PFSK-1 (cell line): ENCODE measurements at regions not wholly inside any gene's neighbourhood (a gene's known extent, or its start where the extent isn't known, plus 50 kb on each side); places are given as distances from the start of the nearest gene placed in this dataset.

Source experiments
- FOXP2 ChIP-seq: optimal IDR thresholded peaks from 2 replicates; pipeline ENCODE3; 2011; ENCODE audit warnings: borderline replicate concordance, control low read depth, inconsistent platforms; ENCODE audit not compliant: insufficient read depth; ENCODE audit errors: extremely low read length, extremely low read depth
- POLR2AphosphoS5 ChIP-seq: IDR thresholded peaks from 2 replicates; pipeline ENCODE4 v1.6.1; 2012; ENCODE audit warnings: low read depth, mild to moderate bottlenecking, control low read depth, low read length, moderate library complexity
- REST ChIP-seq, 2 experiments: IDR thresholded peaks; 2 replicates each; pipeline versions ENCODE4 v1.6.1 to v1.8.0; 2011 to 2012; ENCODE audit warnings: low read depth in 2 of 2, low read length in 2 of 2, control low read depth in 1 of 2, inconsistent platforms in 1 of 2, mild to moderate bottlenecking in 1 of 2, moderate library complexity in 1 of 2; ENCODE audit not compliant: insufficient read depth in 1 of 2
- SIN3A ChIP-seq: IDR thresholded peaks from 2 replicates; pipeline ENCODE4 v1.6.1; 2012; ENCODE audit warnings: mild to moderate bottlenecking, low read length, moderate library complexity, borderline replicate concordance; ENCODE audit not compliant: insufficient read depth
- TAF1 ChIP-seq: IDR thresholded peaks from 2 replicates; pipeline ENCODE4 v1.6.1; 2012; ENCODE audit warnings: low read length, control low read depth, borderline replicate concordance; ENCODE audit not compliant: insufficient read depth

- TF ChIP-seq POLR2AphosphoS5: no peak
- no peak for TF ChIP-seq REST (IDR thresholded peaks at IDR 0.05; ENCODE audit: insufficient read depth in 1 of 2, low read depth in 2 of 2, low read length in 2 of 2)
- no peak for TF ChIP-seq TAF1
- TF ChIP-seq FOXP2: no peak
- no peak for TF ChIP-seq SIN3A
Measured at GRCh38 chr5:39902626-39903025, 477.8 kb upstream of the DAB2 start.

- no peak for TF ChIP-seq TAF1
- TF ChIP-seq POLR2AphosphoS5: no peak
- no peak for TF ChIP-seq SIN3A
- no peak for TF ChIP-seq REST (IDR thresholded peaks at IDR 0.05; ENCODE audit: insufficient read depth in 1 of 2, low read depth in 2 of 2, low read length in 2 of 2)
Measured at GRCh38 chr5:39898731-39899130, 474.0 kb upstream of the DAB2 start.

- TF ChIP-seq TAF1 (no peak), FOXP2 (no peak)
Measured at GRCh38 chr5:39896706-39897105, 471.9 kb upstream of the DAB2 start.

- TF ChIP-seq SIN3A (no peak), POLR2AphosphoS5 (no peak), FOXP2 (no peak)
Measured at GRCh38 chr5:39896104-39896503, 471.3 kb upstream of the DAB2 start.

GRCh38 chr5:39892708-39893107, 467.9 kb upstream of the DAB2 start:
- TF ChIP-seq SIN3A: no peak
- no peak for TF ChIP-seq POLR2AphosphoS5
- TF ChIP-seq REST (IDR thresholded peaks at IDR 0.05; ENCODE audit: insufficient read depth in 1 of 2, low read depth in 2 of 2, low read length in 2 of 2): no peak
- no peak for TF ChIP-seq FOXP2
- TF ChIP-seq TAF1: no peak

- TF ChIP-seq FOXP2 (no peak), TAF1 (no peak), SIN3A (no peak), POLR2AphosphoS5 (no peak), REST (IDR thresholded peaks at IDR 0.05; ENCODE audit: insufficient read depth in 1 of 2, low read depth in 2 of 2, low read length in 2 of 2) (no peak)
Measured at GRCh38 chr5:39891376-39891775, 466.6 kb upstream of the DAB2 start.
